Calu3 (cell line): ENCODE measurements at regions not wholly inside any gene's neighbourhood (a gene's known extent, or its start where the extent isn't known, plus 50 kb on each side); places are given as distances from the start of the nearest gene placed in this dataset.

ENCODE experiments used
- BruUV-seq: library from RNA; stranded (reverse); fragments of 400-500 nt; replicated peaks from 2 replicates; lab custom pipeline; 2021; lab: Mats Ljungman, UMichigan
- CTCF ChIA-PET: fragments of 300-600 bp; sonication (Branson Sonifier 250); formaldehyde crosslinking; loops from one replicate; lab custom pipeline; 2022; ENCODE audit warnings: antibody characterized with exemption; lab: Charles Lee
- DNase-seq: peaks from one replicate; pipeline ENCODE4 v3.0.0; 2022
- H3K27ac Mint-ChIP-seq: one replicate; pipeline ENCODE4 v1.8.0; 2022; ENCODE audit warnings: mixed read lengths; ENCODE audit not compliant: unreplicated experiment
- H3K27me3 Mint-ChIP-seq: one replicate; pipeline ENCODE4 v1.8.0; 2022; ENCODE audit warnings: mixed read lengths; ENCODE audit not compliant: unreplicated experiment
- H3K36me3 Mint-ChIP-seq: one replicate; pipeline ENCODE4 v1.8.0; 2022; ENCODE audit warnings: mild to moderate bottlenecking, moderate library complexity, mixed read lengths; ENCODE audit not compliant: insufficient read depth, unreplicated experiment
- H3K4me1 Mint-ChIP-seq: one replicate; pipeline ENCODE4 v1.8.0; 2022; ENCODE audit warnings: mild to moderate bottlenecking, low read depth, mixed read lengths; ENCODE audit not compliant: unreplicated experiment
- H3K4me3 Mint-ChIP-seq: one replicate; pipeline ENCODE4 v1.8.0; 2022; ENCODE audit warnings: mild to moderate bottlenecking, low read depth, moderate library complexity, mixed read lengths; ENCODE audit not compliant: unreplicated experiment
- H3K9me3 Mint-ChIP-seq: one replicate; pipeline ENCODE4 v1.8.0; 2022; ENCODE audit warnings: low read depth, mixed read lengths; ENCODE audit not compliant: unreplicated experiment
- intact Hi-C: fragments of 100-400 bp; cut with micrococcal nuclease; formaldehyde crosslinking; loops from one replicate; pipeline ENCODE4 v1.10.0; 2022; ENCODE audit not compliant: unreplicated experiment
- TF ChIP-seq, protein P1 (sequence below): fragments of 200-600 bp; IDR thresholded peaks from one replicate; pipeline ENCODE4 v1.8.0; 2022; ENCODE audit warnings: antibody characterized with exemption; ENCODE audit not compliant: unreplicated experiment

DNA sequence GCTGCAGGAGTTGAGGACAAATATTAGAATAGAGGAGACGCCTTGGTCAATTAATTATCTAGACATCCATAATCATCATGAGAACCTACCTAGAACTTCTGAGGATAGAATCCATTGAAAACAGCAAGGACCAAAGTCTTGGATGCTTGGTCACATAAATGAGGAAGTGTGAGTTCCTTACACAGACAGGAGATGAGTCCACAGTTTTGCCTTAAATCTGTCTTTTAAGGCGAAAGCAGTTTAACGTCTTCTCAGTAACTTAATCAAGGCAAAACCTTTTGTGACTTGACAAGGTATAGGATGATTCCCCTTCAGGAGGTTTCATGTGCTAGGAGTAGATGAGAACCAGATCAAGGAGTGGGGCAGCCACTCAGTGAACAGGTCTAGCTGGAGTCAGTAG is 1783.2 kb upstream of the CELF4 start:
- BruUV-seq = no TSS peak
- Mint-ChIP-seq H3K9me3 (peaks cover 3% of the 10 kb centered on the region), H3K27ac (no peak overlapping the region), H3K27me3 (no peaks in the 10 kb centered on the region), H3K36me3 (no peaks in the 10 kb centered on the region), H3K4me3 (no peak overlapping the region), H3K4me1 (no peaks in the 10 kb centered on the region)
- no peak for DNase-seq
- CTCF ChIA-PET = no interaction called here
- intact Hi-C loops = no loop called here
- TF ChIP-seq, protein P1, sequence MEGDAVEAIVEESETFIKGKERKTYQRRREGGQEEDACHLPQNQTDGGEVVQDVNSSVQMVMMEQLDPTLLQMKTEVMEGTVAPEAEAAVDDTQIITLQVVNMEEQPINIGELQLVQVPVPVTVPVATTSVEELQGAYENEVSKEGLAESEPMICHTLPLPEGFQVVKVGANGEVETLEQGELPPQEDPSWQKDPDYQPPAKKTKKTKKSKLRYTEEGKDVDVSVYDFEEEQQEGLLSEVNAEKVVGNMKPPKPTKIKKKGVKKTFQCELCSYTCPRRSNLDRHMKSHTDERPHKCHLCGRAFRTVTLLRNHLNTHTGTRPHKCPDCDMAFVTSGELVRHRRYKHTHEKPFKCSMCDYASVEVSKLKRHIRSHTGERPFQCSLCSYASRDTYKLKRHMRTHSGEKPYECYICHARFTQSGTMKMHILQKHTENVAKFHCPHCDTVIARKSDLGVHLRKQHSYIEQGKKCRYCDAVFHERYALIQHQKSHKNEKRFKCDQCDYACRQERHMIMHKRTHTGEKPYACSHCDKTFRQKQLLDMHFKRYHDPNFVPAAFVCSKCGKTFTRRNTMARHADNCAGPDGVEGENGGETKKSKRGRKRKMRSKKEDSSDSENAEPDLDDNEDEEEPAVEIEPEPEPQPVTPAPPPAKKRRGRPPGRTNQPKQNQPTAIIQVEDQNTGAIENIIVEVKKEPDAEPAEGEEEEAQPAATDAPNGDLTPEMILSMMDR = no peak

DNA sequence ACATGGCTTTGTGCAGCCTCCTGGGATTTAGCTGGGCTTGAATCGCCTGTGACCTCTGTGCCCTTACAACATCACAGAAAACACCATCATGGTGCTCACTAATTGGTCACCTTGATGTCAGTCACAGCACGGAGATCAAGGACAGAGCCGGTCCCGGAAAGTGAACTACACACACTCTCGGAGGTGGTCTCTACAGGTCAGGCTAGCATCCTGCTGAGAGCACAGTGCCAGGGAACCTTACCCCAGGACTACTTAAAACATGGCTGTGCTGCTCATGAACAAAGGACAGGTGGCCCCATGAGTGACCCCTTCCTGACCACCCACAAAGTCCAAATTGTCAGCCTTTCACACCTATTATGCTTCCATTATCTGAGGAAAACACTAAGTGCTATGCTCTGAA is 1782.1 kb upstream of the CELF4 start:
- Mint-ChIP-seq H3K4me1 (no peaks in the 10 kb centered on the region), H3K36me3 (no peaks in the 10 kb centered on the region), H3K27ac (no peak overlapping the region), H3K4me3 (no peak overlapping the region), H3K27me3 (no peaks in the 10 kb centered on the region), H3K9me3 (peaks cover 3% of the 10 kb centered on the region)
- CTCF ChIA-PET = interaction anchor here (0.6 to 0.7 kb wide), 2 partner anchors 115 to 244 kb away, joined by 3 read pairs; no protein-coding TSS in a partner anchor
- no peak for DNase-seq
- intact Hi-C loops = no loop called here
- no TSS peak for BruUV-seq
- TF ChIP-seq, protein P1 = no peak

DNA sequence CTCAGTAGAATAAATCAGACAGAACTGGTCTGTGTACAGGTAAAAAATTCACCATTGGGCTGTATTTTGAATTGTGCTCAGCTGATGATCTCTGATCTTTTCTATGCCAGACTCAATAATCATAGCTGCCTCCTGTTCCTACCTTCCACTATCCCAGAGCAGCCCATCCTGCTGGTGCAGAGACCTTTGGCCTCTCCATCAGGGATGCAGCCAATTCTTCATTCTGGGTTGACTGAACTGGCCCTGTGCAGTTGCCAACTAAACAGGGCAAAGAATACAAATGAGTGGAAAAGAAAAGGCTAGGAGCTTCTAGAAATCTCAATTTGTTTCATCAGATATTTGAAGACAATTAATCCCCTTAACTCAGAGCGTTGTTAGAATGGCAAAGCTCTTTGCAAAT is 1781.3 kb upstream of the CELF4 start:
- no peak for DNase-seq
- Mint-ChIP-seq H3K4me3 (no peak overlapping the region), H3K4me1 (no peaks in the 10 kb centered on the region), H3K36me3 (no peaks in the 10 kb centered on the region), H3K9me3 (peaks cover 3% of the 10 kb centered on the region), H3K27ac (no peak overlapping the region), H3K27me3 (no peaks in the 10 kb centered on the region)
- TF ChIP-seq, protein P1 = no peak
- CTCF ChIA-PET = no interaction called here
- intact Hi-C loops = no loop called here
- BruUV-seq = no TSS peak

DNA sequence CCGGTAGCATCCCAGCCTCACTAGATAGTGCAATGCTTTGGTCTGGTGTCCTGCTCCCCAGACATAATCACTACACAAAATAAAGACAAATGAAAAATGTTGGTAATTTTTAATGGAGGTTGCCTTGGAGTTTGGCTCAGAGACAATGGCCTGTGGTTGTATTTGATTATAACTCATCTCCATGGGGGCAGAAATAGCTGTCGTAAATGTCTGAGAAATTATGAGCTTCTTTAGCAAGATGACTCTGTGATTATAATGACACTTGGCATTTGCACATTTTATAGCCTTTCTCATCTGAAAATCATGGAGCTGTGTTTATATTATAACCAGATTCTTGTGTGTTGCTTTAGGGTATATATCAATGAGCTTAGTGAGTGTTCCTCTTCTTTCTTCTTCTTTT is 1779.7 kb upstream of the CELF4 start:
- H3K36me3 Mint-ChIP-seq = no peaks in the 10 kb centered on the region
- H3K4me1 Mint-ChIP-seq = no peaks in the 10 kb centered on the region
- H3K9me3 Mint-ChIP-seq = peaks cover 3% of the 10 kb centered on the region
- H3K27me3 Mint-ChIP-seq = no peaks in the 10 kb centered on the region
- intact Hi-C loops = no loop called here
- H3K27ac Mint-ChIP-seq = no peak overlapping the region
- no peak overlapping the region for H3K4me3 Mint-ChIP-seq
- no TSS peak for BruUV-seq
- no peak for DNase-seq
- CTCF ChIA-PET = no interaction called here
- TF ChIP-seq, protein P1 = no peak
